ENCODE measurements at regions not wholly inside any gene's neighbourhood (a gene's known extent, or its start where the extent isn't known, plus 50 kb on each side); places are given as distances from the start of the nearest gene placed in this dataset.

DNA sequence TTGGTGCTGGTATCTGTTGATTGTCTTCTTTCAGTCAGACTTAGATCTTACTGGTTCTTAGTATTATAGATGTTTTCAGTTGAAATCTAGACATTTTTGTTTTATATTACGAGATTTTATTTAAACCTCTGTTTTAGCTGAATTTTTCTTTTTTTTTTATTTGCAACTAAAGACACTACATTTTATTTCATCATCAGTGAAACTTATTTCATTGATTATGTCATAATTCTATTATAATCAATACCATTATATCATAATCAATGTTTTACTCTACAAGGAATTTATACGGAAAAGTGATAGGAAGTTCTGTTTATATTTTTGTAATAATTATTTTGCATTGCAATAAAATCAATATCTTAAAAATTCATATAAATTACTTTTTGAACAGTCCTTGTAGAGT is 477.4 kb upstream of the MDFIC2 start:
- DNase-seq: no peak

DNA sequence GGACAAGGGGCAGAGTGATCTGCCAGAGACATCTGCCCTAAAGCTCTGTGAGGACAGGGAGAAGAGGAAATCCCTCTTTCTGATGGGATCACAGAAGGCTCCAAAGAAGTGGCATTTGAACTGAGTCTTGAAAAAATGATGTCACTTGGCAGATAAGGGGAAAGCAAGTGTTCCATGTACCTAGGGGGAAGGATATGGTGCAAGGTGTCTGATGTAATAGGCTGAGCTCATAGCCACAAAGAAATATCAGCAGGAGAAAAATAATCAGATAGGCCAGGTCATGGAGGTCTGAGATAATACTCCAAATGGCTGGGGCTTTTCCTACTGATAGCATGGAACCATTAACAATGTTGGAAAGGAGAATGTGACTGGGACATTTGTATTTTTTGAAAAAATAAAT is 468.4 kb upstream of the MDFIC2 start:
- DNase-seq: peak; percentile 12

DNA sequence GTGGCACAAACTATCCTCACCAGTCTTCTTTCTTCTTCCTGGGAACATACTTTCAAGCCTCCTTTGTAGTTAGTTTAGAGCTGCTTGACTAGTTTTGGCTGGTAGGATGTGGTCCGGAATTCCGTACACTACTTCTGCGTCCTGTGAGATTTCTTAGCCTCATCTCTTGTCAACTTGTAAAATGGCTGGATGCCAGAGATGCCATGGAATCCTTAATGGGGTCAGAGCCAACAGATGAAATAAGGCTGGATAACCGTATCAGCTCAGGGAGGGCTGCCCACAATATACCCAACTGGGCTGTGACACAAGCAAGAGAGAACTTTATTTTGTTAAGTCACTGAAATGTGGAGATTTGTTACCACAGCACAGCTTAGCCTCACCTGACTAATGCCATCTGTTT is 466.9 kb upstream of the MDFIC2 start:
- no peak for DNase-seq

DNA sequence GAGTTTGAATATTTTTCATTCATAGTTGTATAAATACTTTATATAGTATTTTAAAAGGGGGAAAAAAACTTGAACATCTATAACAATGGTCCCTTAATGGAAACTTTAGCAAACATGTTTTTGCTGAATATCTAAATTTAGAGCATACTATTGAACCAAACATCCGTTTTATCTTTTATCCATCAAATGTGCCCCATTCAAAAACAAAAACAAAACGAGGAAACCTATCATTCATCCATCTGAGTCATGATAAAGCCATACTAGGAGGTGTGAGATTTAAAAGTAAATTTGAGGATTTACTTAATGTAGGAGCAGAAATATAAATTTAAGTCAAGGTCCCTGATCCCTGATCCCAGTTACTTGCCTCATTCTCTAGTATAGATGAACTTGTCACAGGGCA is 463.6 kb upstream of the MDFIC2 start:
- DNase-seq: no peak

DNA sequence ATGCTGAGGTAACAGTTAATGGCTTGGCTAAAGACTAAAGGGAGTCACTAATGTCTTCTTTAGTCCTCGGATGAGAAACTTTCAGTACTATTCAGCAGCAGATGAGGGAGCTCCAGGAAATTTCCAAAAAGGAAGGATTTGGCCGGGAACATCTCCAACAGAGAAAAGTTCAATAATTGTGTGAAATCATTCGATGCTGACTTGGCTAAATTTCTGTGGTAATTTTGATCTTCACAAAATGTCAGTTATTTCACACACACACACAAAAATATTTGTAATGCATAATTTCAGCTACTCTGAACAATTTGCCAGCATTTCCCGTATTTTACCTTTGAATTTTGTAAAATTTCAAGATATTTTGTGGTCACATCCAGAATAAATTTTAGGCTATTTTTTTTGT is 462.8 kb upstream of the MDFIC2 start:
- DNase-seq: no peak

DNA sequence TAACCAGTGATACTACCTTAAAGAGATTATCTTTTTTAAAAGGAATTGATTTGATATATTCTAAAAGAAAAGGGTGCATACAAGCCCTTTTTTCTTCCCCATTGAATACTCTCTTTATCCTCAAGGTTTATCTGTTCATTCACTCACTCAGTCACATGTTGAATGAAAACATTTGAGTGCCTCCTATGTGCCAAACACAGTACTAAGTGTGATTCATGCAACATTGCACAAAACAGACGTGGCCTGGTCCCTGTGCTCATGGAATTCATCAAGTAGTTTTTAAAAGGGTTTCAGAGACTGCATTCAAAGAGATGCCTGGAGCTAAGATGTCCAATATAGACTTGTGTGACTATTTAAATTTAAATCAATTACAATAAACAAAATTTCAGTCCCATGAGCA is 462.2 kb upstream of the MDFIC2 start:
- no peak for DNase-seq

DNA sequence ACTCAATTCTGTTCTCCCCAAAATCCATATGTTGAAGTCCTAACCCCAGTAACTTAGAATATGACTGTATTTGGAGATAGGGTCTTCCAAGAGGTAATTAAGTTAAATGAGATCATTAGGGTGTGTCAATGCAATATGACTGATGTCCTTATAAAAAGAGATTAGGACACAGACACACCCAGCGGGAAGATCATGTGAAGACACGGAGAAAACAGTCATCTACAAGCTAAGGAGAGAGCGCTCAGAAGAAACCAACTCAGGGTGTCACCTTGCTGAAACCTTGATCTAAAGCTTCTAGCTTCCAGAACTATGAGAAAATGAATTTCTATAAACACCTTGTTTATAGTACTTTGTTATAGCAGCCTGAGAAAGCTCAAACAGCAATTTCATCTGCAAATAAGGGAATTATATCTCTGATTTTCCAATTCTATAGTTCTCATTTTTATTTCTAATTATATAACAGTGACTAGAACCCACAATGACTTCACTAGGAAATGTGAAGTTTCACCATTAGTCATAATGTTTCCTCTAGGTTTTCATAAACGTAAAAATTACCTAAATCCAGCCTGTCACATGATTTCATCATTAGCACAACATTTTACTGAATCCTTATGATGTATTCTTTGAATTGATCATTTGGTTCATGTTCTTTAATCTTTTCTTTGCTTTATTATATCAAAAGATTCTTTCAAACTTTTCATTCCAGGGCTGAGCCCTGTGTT is 459.1 kb upstream of the MDFIC2 start:
- no peak for DNase-seq

DNA sequence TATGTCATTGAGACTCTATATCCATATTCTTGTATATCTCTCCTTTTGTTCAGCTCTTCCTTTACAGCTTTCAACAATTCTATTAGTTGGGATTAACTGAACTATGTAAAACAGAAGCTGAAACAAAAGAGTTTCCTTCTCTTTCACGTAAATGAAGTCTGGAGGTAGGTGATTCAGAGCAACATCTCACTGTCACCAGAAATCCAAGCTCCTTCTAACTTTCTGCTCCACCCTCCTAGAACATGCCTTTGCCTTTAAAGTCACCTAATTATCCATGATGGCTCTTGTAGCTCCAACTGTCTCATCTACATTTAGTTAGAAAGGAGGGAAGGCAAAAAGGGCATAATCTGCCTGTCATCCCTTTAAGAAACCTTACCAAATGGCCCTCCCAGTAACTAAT is 458.2 kb upstream of the MDFIC2 start:
- no peak for DNase-seq

DNA sequence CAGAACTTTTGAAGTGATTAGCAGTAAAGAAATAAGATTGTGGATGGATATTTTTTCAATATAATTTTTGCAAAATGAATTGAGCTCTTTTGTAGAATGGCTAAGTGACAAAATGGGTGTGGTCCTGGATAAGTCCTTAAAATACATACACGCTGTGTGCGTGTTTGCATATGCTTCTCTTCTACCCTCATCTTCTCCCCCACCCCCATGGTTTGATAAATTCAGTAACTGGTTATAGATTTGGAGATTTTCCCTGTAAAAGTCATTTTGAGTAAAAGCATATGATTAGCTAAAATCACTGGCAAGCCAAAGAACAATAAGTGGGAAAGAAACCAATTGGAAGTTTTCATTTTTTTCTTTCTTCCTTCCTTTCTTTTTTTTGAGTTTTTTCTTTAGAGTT is 453.9 kb upstream of the MDFIC2 start:
- DNase-seq: no peak

DNA sequence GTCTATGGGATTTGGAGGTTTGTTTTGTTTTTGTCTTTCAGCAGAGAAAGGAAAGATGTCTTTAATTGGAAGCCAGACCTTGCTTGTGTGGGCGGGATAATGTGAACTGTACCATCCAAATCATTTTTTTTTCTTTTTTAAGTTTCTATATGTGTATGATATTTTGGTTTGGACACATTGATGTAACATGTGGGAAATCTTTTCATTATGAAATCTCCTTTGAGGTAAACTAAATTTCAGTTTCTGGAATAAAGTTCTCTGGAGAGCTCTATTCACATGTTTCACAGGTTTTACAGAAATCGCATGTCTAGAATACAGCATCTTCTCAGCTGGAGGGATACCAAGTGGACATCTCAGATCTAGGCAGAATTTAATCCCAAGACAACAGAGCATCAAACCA is 451.5 kb upstream of the MDFIC2 start:
- no peak for DNase-seq

DNA sequence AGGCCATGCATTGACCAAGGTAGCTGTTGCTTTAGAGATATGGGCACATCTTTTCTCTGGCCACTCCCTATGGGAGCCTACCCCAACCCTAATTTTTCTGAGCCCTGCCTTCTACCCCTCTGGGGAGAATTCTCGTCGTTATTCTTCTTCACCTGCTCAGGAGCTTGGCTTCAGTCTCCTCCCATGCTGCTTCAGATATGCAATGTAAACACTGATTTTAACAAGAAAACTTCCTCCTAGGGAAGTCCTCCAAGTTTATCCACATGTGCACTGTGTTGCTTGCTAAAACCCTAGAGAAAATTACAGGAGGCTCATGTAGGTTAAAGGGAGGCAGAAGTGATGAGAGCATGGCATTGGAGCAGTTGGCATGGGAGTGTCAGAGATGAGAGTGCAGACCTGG is 445.2 kb upstream of the MDFIC2 start:
- DNase-seq: no peak

DNA sequence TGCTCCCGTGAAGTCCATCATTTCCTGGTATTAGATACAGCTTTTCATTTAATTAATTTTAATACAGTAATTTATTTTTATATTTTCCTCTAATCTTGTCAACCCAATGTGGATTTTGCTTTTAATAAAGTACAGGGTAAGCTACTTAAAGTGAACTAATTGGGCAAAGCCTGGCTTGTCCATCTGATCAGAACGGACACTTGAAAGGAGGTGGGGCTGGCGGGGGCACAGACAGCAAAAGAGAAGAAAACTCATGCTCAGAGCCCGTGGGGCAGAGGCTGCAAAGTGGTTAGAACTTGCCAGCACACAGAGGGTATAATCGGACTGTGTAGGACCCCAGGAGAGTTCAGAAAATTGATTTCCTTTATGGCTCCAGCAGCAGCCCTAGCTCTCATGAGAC is 443.1 kb upstream of the MDFIC2 start:
- no peak for DNase-seq

DNA sequence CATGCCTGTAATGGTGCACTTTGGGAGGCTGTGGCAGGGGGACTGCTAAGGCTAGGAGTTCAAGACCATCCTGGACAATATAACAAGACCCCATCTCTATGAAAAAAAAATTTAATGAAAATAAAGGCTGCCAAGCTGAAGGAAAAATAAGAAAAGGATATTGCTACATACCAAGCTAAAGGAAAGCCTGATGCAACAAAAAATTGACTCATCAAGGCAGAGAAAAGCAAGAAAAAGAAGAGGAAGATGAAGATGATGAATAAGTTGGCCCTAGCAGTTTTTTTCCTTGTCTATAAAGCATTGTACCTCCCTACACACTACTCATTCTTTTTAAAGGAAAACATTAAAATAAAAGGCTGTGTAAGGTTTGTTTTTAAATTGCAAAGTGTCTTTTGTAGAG is 441.9 kb upstream of the MDFIC2 start:
- DNase-seq: no peak

DNA sequence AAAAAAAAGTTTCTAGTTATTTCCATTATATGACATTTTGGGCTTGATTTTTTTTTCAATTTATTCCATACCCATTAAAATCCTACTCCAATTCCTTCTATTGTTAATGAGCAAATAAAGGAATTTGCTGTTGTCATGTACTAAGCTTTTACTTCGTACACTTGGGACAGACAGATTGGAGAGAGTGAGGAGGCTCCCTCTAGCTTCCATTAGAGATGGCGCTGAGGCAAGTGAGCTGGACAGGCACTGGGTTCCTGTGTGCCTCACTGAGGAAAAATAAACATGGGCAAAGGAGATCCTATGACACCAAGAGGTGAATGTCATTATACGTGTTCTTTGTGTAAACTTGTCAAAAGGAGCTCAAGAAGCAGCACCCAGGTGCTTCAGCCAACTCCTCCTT is 441.1 kb upstream of the MDFIC2 start:
- peak; percentile 7 for DNase-seq

DNA sequence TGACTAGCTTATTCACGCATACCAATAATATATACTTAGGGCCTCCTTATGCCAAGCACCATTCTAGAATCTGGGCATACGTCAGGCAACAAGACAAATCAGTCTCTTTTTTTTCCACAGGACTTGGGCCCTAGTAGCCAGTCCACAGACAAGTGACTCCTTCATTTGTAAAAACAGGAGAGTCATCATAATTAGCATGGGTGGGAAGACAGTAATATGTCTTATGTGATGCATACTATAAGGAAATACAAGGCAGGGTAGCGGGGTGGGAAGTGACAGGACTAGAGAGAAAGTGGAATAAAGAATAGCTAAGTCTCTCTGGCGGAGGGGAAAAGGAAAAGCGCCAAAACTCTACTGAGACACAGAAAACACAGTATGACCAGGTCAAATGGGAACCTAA is 439.6 kb upstream of the MDFIC2 start:
- no peak for DNase-seq

DNA sequence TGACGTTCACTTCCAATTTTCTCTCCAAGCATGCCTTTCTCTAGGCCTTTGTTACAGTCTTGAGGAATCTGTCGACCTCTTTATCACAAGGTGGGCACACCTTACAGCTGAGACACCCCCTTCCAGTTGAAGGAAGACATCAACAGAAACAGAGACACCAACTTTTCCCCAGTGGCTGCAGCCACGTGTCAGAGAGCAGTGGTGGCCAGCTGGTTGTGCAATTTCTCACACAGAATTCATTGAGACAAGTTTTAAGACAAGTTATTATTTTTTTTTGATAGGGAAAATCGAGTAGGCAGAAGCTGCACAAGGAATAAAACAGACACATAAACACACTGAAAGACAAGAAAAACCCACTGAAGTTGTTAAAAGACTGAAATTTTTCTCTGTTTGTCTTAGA is 436.7 kb upstream of the MDFIC2 start:
- DNase-seq: no peak

DNA sequence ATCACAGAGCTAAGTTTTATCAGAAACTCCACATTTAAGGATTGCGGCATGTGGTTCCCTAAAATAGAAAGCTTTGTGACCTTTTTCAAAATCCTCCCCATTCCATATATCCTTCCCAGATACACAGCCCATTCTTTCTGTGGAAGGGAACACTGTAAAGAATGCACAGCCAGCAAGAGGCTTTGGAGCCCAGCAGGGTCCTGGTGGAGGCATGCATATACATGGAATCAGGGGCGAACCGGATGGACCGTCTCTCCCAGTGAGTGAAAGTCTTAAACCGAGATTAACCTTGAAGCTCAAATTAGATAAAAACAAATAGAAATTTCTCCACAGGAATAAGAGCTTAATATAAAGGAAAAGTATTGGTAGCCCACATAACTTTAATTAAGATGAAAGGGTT is 436.2 kb upstream of the MDFIC2 start:
- DNase-seq: no peak

DNA sequence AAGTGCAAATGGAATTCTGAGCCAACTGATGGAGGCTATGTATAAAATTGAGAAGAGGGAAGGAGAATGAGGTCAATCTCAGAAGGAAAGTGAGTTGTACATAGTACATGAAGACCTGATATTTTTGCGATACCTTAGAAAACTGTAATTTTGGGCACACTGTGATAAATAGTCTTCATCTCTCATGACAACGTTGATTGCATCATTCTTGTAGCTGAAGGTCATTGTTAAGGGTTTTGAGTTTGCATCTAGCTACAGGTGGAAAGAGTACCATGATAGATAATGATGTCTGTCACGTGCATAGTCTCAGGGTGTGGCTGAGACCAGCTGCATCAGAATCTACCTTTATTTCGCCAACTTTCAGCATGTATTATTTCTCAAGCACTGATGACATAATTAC is 435.4 kb upstream of the MDFIC2 start:
- no peak for DNase-seq

DNA sequence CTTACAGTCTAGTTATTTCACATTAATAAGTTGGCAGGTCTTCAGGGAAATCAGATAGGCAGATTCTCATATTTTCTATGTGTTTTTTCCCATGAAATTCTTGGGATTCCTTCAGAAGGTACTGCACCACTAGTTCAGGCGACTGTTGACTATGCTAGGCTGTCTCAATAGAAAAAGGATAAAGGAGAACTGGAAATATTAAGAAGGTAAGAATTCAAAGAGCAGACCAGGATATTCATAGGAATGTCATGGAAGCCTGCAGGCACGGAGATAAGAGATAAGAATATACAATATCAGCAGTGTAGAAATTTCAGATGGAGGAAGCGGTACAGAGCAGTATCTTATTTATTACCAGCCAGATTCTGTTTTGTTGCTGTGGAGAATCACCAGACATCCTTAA is 432.1 kb upstream of the MDFIC2 start:
- DNase-seq: no peak

DNA sequence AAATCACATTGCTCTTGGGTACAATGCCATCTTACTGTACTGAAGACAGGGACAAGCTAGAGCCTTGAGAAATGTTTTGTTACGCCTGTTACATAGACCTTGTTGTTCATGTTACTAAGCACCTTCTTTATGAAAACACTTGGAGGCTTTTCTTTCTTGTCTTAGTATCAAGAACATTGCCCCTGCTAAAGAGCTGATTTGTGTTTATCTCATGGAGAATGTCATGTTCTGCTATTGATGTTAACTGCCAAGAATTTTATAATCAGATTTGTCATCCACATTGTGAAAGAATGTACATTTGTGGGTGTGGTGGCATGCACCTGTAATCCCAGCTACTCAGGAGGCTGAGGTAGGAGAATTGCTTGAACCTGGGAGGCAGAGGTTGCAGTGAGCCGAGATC is 431.3 kb upstream of the MDFIC2 start:
- DNase-seq: no peak

DNA sequence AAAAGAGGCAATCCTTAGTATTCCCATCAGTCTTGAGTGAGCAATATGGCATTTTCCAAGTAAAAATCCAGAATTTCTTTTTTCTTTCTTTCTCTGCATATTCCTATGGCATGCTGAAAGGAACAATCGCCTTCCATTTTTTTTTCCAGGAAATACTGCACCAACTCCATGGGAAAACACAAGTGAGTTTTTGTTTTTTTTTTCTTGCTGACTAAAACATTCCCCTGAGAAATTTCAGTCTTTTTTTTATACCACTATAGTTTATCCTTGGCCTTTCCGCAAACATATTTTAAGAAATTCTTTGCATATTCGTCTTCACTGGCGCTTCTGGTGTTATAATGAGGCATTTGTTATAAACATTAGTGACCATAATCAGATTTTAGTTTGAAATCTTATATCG is 429.6 kb upstream of the MDFIC2 start:
- no peak for DNase-seq

DNA sequence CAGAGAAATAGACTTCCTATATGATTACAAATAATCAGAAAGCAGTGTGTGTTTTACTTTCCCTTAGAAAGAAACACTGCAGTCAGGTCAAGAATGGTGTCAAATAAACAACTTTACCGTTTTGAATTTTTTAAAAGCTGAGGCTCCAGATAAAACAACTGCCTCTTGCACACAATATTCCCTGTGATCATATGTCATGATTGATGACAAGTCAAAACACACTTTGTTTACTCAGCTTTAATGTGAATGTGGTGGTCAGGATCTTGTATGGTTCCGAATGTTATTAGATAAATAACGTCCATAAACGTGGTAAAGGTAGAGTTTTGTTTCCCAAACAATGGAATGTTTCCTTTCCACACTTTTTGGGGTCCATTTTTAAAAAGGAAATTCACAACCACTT is 428.4 kb upstream of the MDFIC2 start:
- DNase-seq: no peak

DNA sequence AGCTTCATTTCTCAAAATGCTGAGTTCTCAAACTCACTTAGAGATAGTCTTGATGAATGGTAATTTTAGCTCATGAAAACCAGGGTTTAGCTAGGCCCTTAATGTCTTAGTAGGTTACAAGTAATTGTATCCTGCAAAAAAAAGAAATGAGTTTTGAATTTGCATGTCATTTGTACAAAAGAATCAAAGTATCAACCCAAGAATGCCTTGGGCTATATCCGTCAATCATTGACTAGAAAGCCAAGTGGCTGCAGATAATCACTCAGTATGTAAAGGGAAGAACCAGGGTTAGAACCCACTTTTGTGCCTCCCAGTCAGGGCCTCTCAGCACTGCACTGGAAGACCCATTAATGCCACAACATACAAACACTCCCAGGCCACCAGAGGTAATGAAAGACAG is 427.6 kb upstream of the MDFIC2 start:
- no peak for DNase-seq

DNA sequence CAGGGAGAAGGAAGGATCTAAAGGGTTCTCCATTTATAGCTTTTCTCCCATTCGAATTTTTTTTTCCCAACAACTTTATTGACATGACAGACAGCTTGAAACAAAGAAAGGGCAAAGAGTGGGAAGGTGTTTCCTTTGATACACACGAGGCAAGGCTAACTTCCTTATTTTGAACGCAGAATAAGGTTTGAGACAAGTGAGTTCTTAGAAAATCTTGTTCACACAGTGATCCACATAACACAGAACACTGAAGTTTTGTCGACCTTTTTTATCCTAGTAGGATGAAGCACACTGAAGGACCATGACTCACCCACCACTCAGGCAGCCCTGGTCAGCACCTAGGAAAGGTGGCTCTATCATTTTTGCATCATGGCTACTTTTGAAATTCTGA is 425.8 kb upstream of the MDFIC2 start:
- peak; percentile 65 for DNase-seq

DNA sequence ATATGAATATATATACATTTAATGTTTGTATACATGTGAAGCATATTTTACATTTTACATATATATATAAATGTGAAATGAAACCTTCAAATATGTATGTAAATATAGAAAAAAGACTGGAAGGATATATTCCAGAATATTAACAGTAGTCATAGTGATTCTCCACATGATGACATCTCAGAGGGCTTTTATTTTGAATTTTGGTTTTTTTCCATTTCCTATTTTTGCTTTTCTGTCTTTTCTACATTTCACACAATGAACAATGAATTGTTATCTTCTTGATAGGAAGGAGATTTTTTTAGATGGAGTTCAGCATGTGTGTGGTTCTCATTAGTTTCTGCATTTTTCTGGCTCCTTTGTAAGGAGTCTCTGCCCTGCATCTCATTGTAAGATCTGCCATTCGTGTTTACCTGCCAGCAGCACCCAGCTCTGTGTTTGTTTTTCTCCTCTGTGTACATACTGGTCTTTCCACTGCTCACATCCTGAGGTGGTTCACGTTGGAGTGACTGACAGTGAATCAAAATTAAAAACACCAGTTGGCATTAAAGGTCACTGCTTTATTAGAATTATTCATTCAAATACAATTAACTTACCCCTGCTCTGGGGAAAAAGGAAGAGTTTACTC is 425.3 kb upstream of the MDFIC2 start:
- DNase-seq: peak; percentile 10
